ENCODE measurements at regions not wholly inside any gene's neighbourhood (a gene's known extent, or its start where the extent isn't known, plus 50 kb on each side); places are given as distances from the start of the nearest gene placed in this dataset.

- TF ChIP-seq POLR2A (IDR thresholded peaks at IDR 0.05; ENCODE audit: low read depth, low read length) (no peak), POLR2AphosphoS5 (IDR thresholded peaks at IDR 0.05; ENCODE audit: low read depth, low read length) (no peak), TAF1 (IDR thresholded peaks at IDR 0.05; ENCODE audit: borderline replicate concordance, low read depth, low read length) (no peak)
These were observed 452.4 kb downstream of the PTPRU start for GRCh38 chr1:29688471-29689365.
